Caco-2 (cell line): ENCODE measurements at regions not wholly inside any gene's neighbourhood (a gene's known extent, or its start where the extent isn't known, plus 50 kb on each side); places are given as distances from the start of the nearest gene placed in this dataset.

Source experiments
- BruUV-seq: library from RNA; stranded (reverse); fragments of 400-500 nt; replicated peaks from 2 replicates; lab custom pipeline; 2021; lab: Mats Ljungman, UMichigan
- CTCF ChIA-PET: fragments of 300-600 bp; sonication (Branson Sonifier 250); formaldehyde crosslinking; loops from one replicate; lab custom pipeline; 2022; ENCODE audit warnings: antibody characterized with exemption; lab: Charles Lee
- POLR2A ChIA-PET: fragments of 300-600 bp; sonication (Branson Sonifier 250); formaldehyde crosslinking; loops from one replicate; lab custom pipeline; 2022; ENCODE audit warnings: antibody characterized with exemption; lab: Charles Lee
- DNase-seq, 2 experiments: peaks; one replicate each; pipeline versions ENCODE4 v3.0.0 to v3.0.0-alpha.2; 2020 to 2022
- H3K27me3 ChIP-seq: replicated peaks from 2 replicates; pipeline ENCODE4 v1.6.0; 2011; ENCODE audit warnings: low read length; ENCODE audit not compliant: control insufficient read depth, insufficient read depth
- H3K36me3 ChIP-seq: 2 replicates; pipeline ENCODE4 v1.5.1; 2011; ENCODE audit warnings: low read length; ENCODE audit not compliant: control insufficient read depth, insufficient read depth
- H3K4me1 ChIP-seq: fragments of 250-450 bp; sonication (Bioruptor Pico); 2 replicates; pipeline ENCODE4 v1.5.1; 2020; ENCODE audit warnings: mild to moderate bottlenecking
- H3K4me3 ChIP-seq: 2 replicates; pipeline ENCODE4 v1.5.1; 2011; ENCODE audit warnings: low read depth, mild to moderate bottlenecking, control low read depth, low read length
- H3K9me3 ChIP-seq: fragments of 250-450 bp; sonication (Bioruptor Pico); 2 replicates; pipeline ENCODE4 v1.5.1; 2020; ENCODE audit warnings: mild to moderate bottlenecking, moderate library complexity
- H3K27ac Mint-ChIP-seq: one replicate; pipeline ENCODE4 v1.8.0; 2022; ENCODE audit warnings: mixed read lengths; ENCODE audit not compliant: unreplicated experiment
- H3K27me3 Mint-ChIP-seq: one replicate; pipeline ENCODE4 v1.8.0; 2022; ENCODE audit warnings: mixed read lengths; ENCODE audit not compliant: insufficient read depth, unreplicated experiment
- H3K36me3 Mint-ChIP-seq: one replicate; pipeline ENCODE4 v1.8.0; 2022; ENCODE audit warnings: mild to moderate bottlenecking, mixed read lengths; ENCODE audit not compliant: insufficient read depth, unreplicated experiment
- H3K4me1 Mint-ChIP-seq: one replicate; pipeline ENCODE4 v1.8.0; 2022; ENCODE audit warnings: low read depth, mixed read lengths; ENCODE audit not compliant: unreplicated experiment
- H3K4me3 Mint-ChIP-seq: one replicate; pipeline ENCODE4 v1.8.0; 2022; ENCODE audit warnings: mild to moderate bottlenecking, moderate library complexity, mixed read lengths; ENCODE audit not compliant: unreplicated experiment
- H3K9me3 Mint-ChIP-seq: one replicate; pipeline ENCODE4 v1.8.0; 2022; ENCODE audit warnings: mixed read lengths; ENCODE audit not compliant: unreplicated experiment
- intact Hi-C: fragments of 100-400 bp; cut with micrococcal nuclease; formaldehyde crosslinking; loops from one replicate; pipeline ENCODE4 v1.10.0; 2022; ENCODE audit not compliant: unreplicated experiment
- TF ChIP-seq, protein P1 (sequence below), 2 experiments: fragments of 200-600 bp in 1 of 2; IDR thresholded peaks; 1 replicate in 1 of 2; 2 replicates in 1 of 2; pipeline versions ENCODE4 v1.5.1 to v1.8.0; 2011 to 2022; ENCODE audit warnings: antibody characterized with exemption in 1 of 2, control low read depth in 1 of 2, inconsistent platforms in 1 of 2, low read depth in 1 of 2, low read length in 1 of 2, mild to moderate bottlenecking in 1 of 2, moderate library complexity in 1 of 2; ENCODE audit not compliant: insufficient read depth in 1 of 2, severe bottlenecking in 1 of 2, unreplicated experiment in 1 of 2

DNA sequence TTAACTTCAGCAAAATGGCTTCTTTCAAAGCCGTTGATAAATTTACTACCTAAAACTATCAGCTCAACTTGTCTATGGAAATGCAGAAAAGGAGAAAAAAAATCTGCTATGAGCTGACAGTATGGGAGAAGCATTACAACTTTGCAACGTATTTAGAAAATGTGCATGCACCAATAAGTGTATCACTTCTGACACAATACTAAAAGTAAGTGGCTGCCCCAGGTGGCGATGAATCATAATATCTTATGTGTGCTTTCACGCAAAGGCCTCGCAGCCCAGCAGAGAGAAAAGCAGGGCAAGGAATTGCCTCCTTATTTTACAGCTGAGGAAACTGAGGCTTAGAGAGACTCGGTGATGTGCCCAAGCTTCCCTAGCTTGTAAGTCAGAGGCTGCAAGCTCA is 101.8 kb downstream of the SALL1 start:
- no peaks in the 10 kb centered on the region for H3K27me3 ChIP-seq
- ChIA-PET POLR2A (no interaction called here), CTCF (no interaction called here)
- H3K9me3 ChIP-seq, result no peaks in the 10 kb centered on the region
- H3K4me1 ChIP-seq, result no peaks in the 10 kb centered on the region
- DNase-seq, result no peak
- intact Hi-C loops, result no loop called here
- BruUV-seq, result no TSS peak
- no peak overlapping the region for H3K27ac Mint-ChIP-seq
- H3K4me3 ChIP-seq, result no peak overlapping the region
- TF ChIP-seq, protein P1, sequence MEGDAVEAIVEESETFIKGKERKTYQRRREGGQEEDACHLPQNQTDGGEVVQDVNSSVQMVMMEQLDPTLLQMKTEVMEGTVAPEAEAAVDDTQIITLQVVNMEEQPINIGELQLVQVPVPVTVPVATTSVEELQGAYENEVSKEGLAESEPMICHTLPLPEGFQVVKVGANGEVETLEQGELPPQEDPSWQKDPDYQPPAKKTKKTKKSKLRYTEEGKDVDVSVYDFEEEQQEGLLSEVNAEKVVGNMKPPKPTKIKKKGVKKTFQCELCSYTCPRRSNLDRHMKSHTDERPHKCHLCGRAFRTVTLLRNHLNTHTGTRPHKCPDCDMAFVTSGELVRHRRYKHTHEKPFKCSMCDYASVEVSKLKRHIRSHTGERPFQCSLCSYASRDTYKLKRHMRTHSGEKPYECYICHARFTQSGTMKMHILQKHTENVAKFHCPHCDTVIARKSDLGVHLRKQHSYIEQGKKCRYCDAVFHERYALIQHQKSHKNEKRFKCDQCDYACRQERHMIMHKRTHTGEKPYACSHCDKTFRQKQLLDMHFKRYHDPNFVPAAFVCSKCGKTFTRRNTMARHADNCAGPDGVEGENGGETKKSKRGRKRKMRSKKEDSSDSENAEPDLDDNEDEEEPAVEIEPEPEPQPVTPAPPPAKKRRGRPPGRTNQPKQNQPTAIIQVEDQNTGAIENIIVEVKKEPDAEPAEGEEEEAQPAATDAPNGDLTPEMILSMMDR (IDR thresholded peaks at IDR 0.05; ENCODE audit: insufficient read depth in 1 of 2, low read depth in 1 of 2, low read length in 1 of 2, severe bottlenecking in 1 of 2, unreplicated experiment in 1 of 2), result no peak
- H3K9me3 Mint-ChIP-seq, result peaks cover 8% of the 10 kb centered on the region
- H3K4me1 Mint-ChIP-seq, result no peaks in the 10 kb centered on the region
- H3K36me3 Mint-ChIP-seq, result no peaks in the 10 kb centered on the region
- no peaks in the 10 kb centered on the region for H3K36me3 ChIP-seq
- H3K4me3 Mint-ChIP-seq, result no peak overlapping the region
- H3K27me3 Mint-ChIP-seq, result no peaks in the 10 kb centered on the region

DNA sequence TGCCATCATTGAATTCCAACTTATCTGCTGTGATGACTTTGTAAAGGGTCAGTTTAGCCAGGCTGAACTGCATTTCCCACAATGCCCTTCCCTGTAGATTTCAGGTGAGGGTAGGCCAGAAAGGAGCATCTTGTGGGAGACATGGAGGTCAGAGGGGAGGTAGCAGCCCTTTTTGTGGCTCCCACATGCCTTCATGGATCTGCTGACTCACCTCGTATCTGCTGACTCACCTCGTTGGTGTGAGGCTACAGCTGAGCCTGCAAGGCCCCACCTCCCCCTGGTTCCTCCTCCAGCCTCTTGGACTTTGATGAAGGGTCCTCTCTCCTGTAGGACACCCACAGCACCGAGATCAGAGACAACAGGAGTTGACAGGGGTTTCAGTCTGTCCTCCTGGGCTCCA is 102.5 kb downstream of the SALL1 start:
- Mint-ChIP-seq H3K4me3 (no peak overlapping the region), H3K27me3 (no peaks in the 10 kb centered on the region), H3K9me3 (peaks cover 8% of the 10 kb centered on the region), H3K36me3 (no peaks in the 10 kb centered on the region), H3K4me1 (no peaks in the 10 kb centered on the region), H3K27ac (no peak overlapping the region)
- no peaks in the 10 kb centered on the region for H3K36me3 ChIP-seq
- no peaks in the 10 kb centered on the region for H3K9me3 ChIP-seq
- TF ChIP-seq, protein P1 (IDR thresholded peaks at IDR 0.05; ENCODE audit: insufficient read depth in 1 of 2, low read depth in 1 of 2, low read length in 1 of 2, severe bottlenecking in 1 of 2, unreplicated experiment in 1 of 2), result no peak
- H3K27me3 ChIP-seq, result no peaks in the 10 kb centered on the region
- intact Hi-C loops, result no loop called here
- POLR2A ChIA-PET, result no interaction called here
- no peaks in the 10 kb centered on the region for H3K4me1 ChIP-seq
- H3K4me3 ChIP-seq, result no peak overlapping the region
- CTCF ChIA-PET, result no interaction called here
- no TSS peak for BruUV-seq
- DNase-seq, result no peak

- no peaks in the 10 kb centered on the region for H3K27me3 ChIP-seq
- TF ChIP-seq, protein P1 (IDR thresholded peaks at IDR 0.05; ENCODE audit: insufficient read depth in 1 of 2, low read depth in 1 of 2, low read length in 1 of 2, severe bottlenecking in 1 of 2, unreplicated experiment in 1 of 2), result no peak
- H3K27ac Mint-ChIP-seq, result no peak overlapping the region
- DNase-seq, result no peak
- H3K36me3 Mint-ChIP-seq, result no peaks in the 10 kb centered on the region
- H3K27me3 Mint-ChIP-seq, result no peaks in the 10 kb centered on the region
- no peaks in the 10 kb centered on the region for H3K4me1 Mint-ChIP-seq
- H3K9me3 Mint-ChIP-seq, result peaks cover 8% of the 10 kb centered on the region
- H3K36me3 ChIP-seq, result no peaks in the 10 kb centered on the region
- no TSS peak for BruUV-seq
- POLR2A ChIA-PET, result no interaction called here
- H3K4me3 ChIP-seq, result no peak overlapping the region
- CTCF ChIA-PET, result no interaction called here
- H3K4me1 ChIP-seq, result no peaks in the 10 kb centered on the region
- intact Hi-C loops, result no loop called here
- no peaks in the 10 kb centered on the region for H3K9me3 ChIP-seq
- H3K4me3 Mint-ChIP-seq, result no peak overlapping the region
Observed at GRCh38 chr16:51045794-51046193, 105.3 kb downstream of the SALL1 start.
